Uterus (tissue), 2 donors: ENCODE measurements at regions not wholly inside any gene's neighbourhood (a gene's known extent, or its start where the extent isn't known, plus 50 kb on each side); places are given as distances from the start of the nearest gene placed in this dataset.

ENCODE experiments used
- CTCF ChIP-seq, 4 experiments: fragments of 200-600 bp in 2 of 4; fragments of 450-650 bp in 2 of 4; sonication (generic) in 2 of 4; IDR thresholded peaks; one replicate each; pipeline ENCODE4 v1.5.1; 2016 to 2019; ENCODE audit warnings: antibody characterized with exemption in 4 of 4, mild to moderate bottlenecking in 2 of 4, moderate library complexity in 1 of 4
- POLR2A ChIP-seq, 2 donors: fragments of 450-650 bp; IDR thresholded peaks; one replicate each; pipeline ENCODE4 v1.6.1; 2016; ENCODE audit warnings: antibody characterized with exemption in 2 of 2, mild to moderate bottlenecking in 1 of 2, moderate library complexity in 1 of 2

- TF ChIP-seq CTCF (IDR thresholded peaks at IDR 0.05) (no peak), POLR2A (IDR thresholded peaks at IDR 0.05) (no peak)
Observed at GRCh38 chr6:77337392-77337791, 125.9 kb downstream of the HTR1B start.
